Liver (tissue), 3 donors: ENCODE measurements at regions not wholly inside any gene's neighbourhood (a gene's known extent, or its start where the extent isn't known, plus 50 kb on each side); places are given as distances from the start of the nearest gene placed in this dataset.

ENCODE experiments used
- EGR1 ChIP-seq, 2 donors: IDR thresholded peaks; 2 replicates each; pipeline ENCODE4 v1.6.1; 2016 to 2018; ENCODE audit warnings: antibody characterized with exemption in 2 of 2, low read depth in 2 of 2
- NR2F2 ChIP-seq: IDR thresholded peaks from 2 replicates; pipeline ENCODE4 v1.6.1; 2016; ENCODE audit warnings: antibody characterized with exemption
- TF ChIP-seq, protein P1 (sequence below): fragments of 150-350 bp; IDR thresholded peaks from 2 replicates; pipeline ENCODE4 v1.5.1; 2017; ENCODE audit warnings: improper control_type of control experiment, low read depth, low read length; ENCODE audit not compliant: missing input control
- donor health status: healthy.
- donor health status: healthy.

DNA sequence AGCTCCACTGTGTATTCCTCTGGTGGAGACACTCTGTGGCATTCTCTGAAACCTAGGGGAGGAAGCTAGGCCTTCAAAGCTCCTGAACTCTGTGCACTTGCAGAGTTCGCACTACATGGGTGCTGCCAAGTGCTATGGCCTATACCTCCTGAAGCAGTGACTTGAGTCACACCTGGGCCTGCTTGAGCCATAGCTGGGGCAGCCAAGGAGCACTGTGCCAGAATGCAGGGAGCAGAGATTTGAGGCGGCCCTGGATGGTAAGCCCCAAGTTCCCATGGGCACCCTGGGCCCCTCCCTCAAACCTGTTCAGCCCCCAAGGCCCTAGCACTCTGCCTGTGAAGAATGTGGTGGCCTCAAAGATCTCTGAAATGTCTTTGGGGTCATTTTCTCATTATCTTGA lies 212.9 kb downstream of the SPATA31A6 start:
- TF ChIP-seq, protein P1, sequence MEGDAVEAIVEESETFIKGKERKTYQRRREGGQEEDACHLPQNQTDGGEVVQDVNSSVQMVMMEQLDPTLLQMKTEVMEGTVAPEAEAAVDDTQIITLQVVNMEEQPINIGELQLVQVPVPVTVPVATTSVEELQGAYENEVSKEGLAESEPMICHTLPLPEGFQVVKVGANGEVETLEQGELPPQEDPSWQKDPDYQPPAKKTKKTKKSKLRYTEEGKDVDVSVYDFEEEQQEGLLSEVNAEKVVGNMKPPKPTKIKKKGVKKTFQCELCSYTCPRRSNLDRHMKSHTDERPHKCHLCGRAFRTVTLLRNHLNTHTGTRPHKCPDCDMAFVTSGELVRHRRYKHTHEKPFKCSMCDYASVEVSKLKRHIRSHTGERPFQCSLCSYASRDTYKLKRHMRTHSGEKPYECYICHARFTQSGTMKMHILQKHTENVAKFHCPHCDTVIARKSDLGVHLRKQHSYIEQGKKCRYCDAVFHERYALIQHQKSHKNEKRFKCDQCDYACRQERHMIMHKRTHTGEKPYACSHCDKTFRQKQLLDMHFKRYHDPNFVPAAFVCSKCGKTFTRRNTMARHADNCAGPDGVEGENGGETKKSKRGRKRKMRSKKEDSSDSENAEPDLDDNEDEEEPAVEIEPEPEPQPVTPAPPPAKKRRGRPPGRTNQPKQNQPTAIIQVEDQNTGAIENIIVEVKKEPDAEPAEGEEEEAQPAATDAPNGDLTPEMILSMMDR: no peak
- TF ChIP-seq EGR1 (IDR thresholded peaks at IDR 0.05; ENCODE audit: low read depth in 2 of 2) (no peak), NR2F2 (no peak)
